NCI-H2227 treated with DMSO at 0.1 percent for 48 hours (cell line): ENCODE measurements at regions not wholly inside any gene's neighbourhood (a gene's known extent, or its start where the extent isn't known, plus 50 kb on each side); places are given as distances from the start of the nearest gene placed in this dataset.
"Not testable (repeated sequence)": the region's sequence is repeated elsewhere in the genome, so short reads cannot be mapped to it uniquely, and the experiment has no call there.

Experiments
- DNase-seq: peaks from one replicate; lab custom pipeline; 2025; lab: John Stamatoyannopoulos, UW

- not testable (repeated sequence) for DNase-seq
Measured at GRCh38 chr4:66928881-66929280, 616.4 kb downstream of the CENPC start.

DNA sequence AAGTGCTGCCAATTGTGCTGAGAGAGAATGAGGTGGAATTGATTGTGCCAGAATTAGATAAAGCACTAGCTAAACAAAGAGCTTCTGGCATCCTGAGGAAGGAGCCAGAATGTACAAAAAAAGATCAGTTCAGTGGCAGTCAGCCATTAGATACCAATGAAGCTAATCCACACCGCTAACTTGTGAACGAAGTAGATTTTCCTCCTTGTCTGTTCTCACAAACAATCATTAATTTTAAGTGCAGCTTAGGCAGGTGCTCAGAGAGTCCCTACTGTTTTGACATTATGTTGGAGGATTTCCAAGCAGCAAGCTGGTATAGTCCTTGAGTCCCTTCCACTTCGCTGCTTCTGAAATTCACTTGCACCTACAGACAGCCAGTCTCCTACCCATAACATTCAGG lies 617.4 kb downstream of the CENPC start:
- DNase-seq: peak; percentile 77

DNA sequence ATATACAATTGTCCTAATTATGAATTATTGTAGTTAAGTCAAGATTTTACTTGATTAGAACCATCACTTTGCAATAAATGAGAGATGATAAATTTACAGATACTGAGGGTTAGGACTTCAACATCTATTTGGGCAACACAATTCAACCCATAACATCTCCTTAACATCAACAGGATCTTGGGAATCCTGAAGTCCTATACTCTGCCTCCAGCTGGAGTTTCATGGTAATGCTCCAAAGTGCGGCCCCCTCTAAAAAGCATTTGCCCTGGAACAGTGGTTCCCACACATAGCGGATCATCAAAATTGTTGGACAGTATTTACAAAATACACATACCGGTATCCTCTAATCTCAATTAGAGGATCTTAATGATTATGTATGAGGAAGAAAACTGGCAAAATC lies 618.6 kb downstream of the CENPC start:
- no peak for DNase-seq

- DNase-seq: no peak
Measured at GRCh38 chr4:66923081-66923865, 622.0 kb downstream of the CENPC start.

GRCh38 chr4:66921433-66921832 lies 623.9 kb downstream of the CENPC start:
- DNase-seq: no peak

DNA sequence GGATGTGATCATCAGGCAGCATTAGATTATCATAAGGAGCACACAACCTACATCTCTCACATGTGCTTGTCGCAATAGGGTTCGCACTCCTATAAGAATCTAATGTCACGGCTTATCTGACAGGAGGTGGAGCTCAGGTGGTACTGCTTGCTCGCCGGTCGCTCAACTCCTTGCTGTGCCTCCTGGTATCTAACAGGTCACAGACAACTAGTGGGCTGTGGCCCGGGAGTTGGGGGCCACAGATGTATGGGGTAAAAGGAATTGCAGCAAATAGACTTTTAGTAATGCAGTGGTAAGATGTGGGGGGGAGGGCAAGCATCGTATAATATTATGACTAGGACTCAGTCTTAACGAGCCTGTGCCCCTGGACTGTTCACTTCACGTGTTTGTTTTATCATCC lies 624.8 kb downstream of the CENPC start:
- DNase-seq: no peak

GRCh38 chr4:66911880-66912279 lies 633.4 kb downstream of the CENPC start:
- no peak for DNase-seq

GRCh38 chr4:66906314-66906713 lies 639.0 kb downstream of the CENPC start:
- peak; percentile 60 for DNase-seq

DNA sequence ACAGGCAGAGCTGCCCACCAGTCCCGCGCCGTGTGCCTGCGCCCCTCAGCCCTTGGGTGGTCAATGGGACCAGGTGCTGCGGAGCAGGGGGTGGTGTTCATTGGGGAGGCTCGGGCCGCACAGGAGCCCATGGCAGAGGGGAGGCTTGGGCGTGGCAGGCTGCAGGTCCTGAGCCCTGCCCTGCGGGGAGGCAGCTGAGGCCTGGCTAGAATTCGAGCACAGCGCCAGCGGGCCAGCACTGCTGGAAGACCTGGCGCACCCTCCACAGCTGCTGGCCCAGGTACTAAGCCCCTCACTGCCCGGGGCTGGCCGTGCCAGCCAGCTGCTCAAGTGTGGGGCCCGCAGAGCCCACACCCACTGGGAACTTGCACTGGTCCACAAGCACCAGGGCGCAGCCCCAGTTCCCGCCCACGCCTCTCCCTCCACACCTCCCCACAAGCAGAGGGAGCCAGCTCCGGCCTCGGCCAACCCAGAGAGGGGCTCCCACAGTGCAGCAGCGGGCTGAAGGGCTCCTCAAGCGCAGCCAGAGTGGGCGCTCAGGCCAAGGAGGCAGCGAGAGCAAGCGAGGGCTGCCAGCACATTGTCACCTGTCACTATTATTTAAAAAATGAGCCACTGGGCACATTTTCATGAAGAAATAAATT lies 645.8 kb downstream of the CENPC start:
- no peak for DNase-seq

DNA sequence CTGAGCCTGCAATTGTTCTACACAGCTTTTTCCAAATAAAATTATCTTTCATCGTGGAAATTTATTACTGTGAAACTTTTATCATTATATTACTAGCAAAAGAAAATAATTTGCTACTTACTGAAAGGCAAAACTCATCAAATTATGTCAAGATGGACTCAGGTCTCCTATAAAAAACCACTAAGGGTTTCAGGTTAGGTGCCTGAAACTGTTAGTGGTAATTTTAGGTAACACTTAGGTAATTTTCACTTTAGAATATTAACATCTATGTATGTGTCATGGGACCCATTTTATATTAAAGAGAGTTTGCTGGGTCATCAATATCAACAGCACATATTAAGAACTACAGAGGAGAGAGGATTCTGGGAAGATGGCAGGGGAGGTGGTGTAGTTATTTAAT lies 651.5 kb downstream of the CENPC start:
- no peak for DNase-seq

DNA sequence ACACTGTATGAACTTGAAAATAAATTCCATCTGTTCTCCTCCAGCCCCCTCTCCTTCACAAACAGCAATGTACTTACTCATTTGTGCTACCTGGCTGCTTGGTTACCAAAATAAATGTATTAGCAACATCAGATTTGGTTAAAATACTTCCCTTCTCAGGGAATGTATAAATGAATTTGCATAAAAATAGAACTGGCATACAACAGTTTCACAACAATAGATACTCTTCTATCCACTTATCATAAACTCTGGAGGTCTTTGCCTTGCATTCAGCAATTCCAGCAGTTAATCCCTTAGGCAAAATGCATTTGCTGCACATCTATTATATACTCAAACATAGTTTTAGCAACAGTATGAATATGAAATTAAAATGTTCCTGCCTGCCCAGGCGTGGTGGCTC lies 658.2 kb downstream of the CENPC start:
- DNase-seq: no peak

GRCh38 chr4:66885501-66886165 lies 659.7 kb downstream of the CENPC start:
- no peak for DNase-seq

GRCh38 chr4:66876946-66877345 lies 668.4 kb downstream of the CENPC start:
- DNase-seq: no peak

GRCh38 chr4:66872661-66873060 lies 672.6 kb downstream of the CENPC start:
- DNase-seq: no peak

DNA sequence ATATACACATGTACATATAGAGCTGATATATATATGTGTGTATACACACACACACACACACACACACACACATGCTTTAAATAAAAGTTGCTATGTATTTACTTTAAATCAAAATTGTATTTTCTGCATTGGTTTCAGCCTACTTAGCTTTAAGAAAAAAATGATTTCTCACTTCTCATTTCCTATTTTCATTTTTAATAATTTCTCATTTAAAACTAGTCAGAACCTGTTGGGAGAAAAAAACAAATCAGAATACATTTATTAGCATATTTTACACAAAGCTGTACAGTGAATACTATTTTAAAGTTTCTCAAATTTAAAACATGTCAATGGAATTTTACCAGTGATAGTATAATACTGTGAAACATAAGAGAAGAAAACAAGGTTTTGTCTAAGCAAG lies 681.8 kb downstream of the CENPC start:
- DNase-seq: no peak

DNA sequence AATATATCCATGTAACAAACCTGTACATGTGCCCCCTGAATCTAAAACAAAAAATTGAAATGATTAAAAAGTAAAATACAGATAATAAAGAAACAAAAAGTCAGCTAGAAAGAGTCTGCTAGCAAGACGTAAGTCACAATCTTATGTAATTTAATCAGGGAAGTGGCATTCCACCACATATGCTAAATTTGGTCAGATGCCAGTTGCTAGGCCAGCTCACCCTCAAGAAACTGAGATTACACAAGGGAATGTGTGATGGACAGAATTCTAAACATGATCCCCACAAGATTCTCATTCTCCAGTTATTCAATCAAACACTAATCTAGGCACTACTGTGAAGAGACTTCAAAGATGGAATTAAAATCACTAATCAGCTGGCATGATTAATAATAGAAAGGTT lies 689.3 kb downstream of the CENPC start:
- DNase-seq: no peak

- DNase-seq: no peak
Measured at GRCh38 chr4:66853845-66854244, 691.5 kb downstream of the CENPC start.

DNA sequence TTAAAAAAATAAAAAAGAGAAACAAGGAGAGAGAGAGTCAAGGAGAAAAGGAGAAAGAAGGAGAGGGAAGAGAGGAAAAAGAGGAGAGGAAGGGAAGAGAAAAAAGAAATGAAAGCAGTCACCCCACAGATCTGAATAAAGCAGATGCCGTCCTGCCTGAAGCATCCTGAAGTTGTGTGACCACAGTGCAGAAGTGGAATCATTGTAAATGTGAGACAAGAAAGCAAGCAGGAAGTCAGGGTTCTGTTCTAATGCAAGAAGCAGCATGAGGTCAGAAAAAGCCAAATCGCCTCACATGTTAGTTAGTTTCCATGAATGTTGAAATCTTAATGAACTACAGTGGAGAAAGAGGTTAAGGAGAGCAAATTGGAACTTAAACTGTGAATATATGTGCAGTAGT lies 692.5 kb downstream of the CENPC start:
- DNase-seq: no peak

DNA sequence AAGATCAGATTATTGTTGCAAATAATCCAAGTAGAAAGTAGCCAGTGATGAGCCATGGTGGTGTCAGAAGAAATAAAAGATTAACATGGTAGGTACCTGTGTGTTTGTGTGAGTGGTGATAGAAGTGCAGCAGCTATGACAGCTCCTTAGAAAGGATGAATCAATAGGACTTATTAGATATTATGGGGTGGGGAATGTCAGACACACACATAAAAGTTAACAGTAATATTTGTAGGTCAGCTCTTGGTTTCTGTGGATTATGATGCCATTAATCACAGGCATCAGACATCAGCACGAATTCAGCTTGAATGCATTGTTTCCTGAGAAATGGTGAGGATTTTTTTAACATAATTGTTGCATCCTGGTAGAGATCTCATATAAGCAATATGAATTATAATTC lies 695.7 kb downstream of the CENPC start:
- no peak for DNase-seq

GRCh38 chr4:66842724-66843088 lies 702.6 kb downstream of the CENPC start:
- no peak for DNase-seq

DNA sequence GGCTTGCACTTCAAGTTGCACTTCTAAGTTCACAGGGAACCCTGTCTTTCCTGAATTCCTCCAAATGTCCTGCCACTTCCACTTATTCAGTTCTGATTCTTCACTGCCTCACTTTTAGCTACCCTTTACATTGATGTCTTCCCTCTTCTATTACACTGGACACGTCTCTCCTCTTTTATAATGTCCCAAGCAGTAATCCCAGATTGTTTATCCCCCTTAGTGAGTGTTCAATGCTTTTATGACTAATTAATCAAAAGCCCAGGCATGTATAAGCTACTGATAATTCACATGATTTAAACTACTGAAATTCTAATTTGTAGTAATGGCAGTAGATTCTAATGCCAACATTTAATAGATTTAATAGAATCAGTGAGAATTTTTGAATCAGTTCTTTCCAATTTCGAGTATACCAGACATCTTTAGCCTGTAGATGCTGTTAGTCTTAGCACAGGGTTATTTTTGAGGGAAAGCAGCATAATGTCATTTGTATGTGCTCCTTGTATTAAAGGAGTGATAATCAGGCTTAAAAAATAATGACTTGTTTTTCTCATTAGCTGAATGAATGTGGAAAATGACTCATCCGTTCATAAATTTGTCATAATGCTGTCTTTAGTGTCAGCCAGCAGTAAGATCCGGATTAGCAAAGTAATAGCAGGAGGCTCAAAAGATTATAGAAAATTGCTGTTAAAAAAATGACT lies 703.1 kb downstream of the CENPC start:
- no peak for DNase-seq

GRCh38 chr4:66840178-66840577 lies 705.1 kb downstream of the CENPC start:
- no peak for DNase-seq
